ENCODE measurements at regions not wholly inside any gene's neighbourhood (a gene's known extent, or its start where the extent isn't known, plus 50 kb on each side); places are given as distances from the start of the nearest gene placed in this dataset.

- no peak overlapping the region for H3K27ac ChIP-seq (ENCODE audit: low read depth in 1 of 2, low read length in 2 of 2)
- ATAC-seq (ENCODE audit: low FRiP score) (no peak), DNase-seq (no peak)
- H3K4me1 ChIP-seq (ENCODE audit: control insufficient read depth in 1 of 2, insufficient read depth in 2 of 2, low read length in 2 of 2) = no peaks in the 10 kb centered on the region
- no peak overlapping the region for H3K4me3 ChIP-seq (ENCODE audit: low read length in 2 of 2)
- H3K27me3 ChIP-seq (ENCODE audit: control insufficient read depth in 1 of 2, insufficient read depth in 2 of 2, low read length in 1 of 2) = no peaks in the 10 kb centered on the region
- H3K36me3 ChIP-seq (ENCODE audit: control insufficient read depth in 1 of 2, insufficient read depth in 2 of 2, low read length in 1 of 2) = no peaks in the 10 kb centered on the region
- intact Hi-C loops (cut with DNase I) = no loop called here
- no peaks in the 10 kb centered on the region for H3K9me3 ChIP-seq (ENCODE audit: control insufficient read depth, low read length)
Measured at GRCh38 chr17:51455211-51455610, 194.9 kb downstream of the UTP18 start.

GRCh38 chr17:51455931-51456330, 195.6 kb downstream of the UTP18 start:
- WGBS, 2 donors = 63 to 66% methylated on average over 4 of the region's 4 CpGs
- H3K4me1 ChIP-seq (ENCODE audit: control insufficient read depth in 1 of 2, insufficient read depth in 2 of 2, low read length in 2 of 2) = no peaks in the 10 kb centered on the region
- DNase-seq (no peak), ATAC-seq (ENCODE audit: low FRiP score) (no peak)
- H3K4me3 ChIP-seq (ENCODE audit: low read length in 2 of 2) = no peak overlapping the region
- intact Hi-C loops (cut with DNase I) = no loop called here
- H3K27ac ChIP-seq (ENCODE audit: low read depth in 1 of 2, low read length in 2 of 2) = no peak overlapping the region
- no peaks in the 10 kb centered on the region for H3K27me3 ChIP-seq (ENCODE audit: control insufficient read depth in 1 of 2, insufficient read depth in 2 of 2, low read length in 1 of 2)
- no peaks in the 10 kb centered on the region for H3K9me3 ChIP-seq (ENCODE audit: control insufficient read depth, low read length)
- H3K36me3 ChIP-seq (ENCODE audit: control insufficient read depth in 1 of 2, insufficient read depth in 2 of 2, low read length in 1 of 2) = no peaks in the 10 kb centered on the region

- Histone ChIP-seq H3K4me1 (ENCODE audit: control insufficient read depth in 1 of 2, insufficient read depth in 2 of 2, low read length in 2 of 2) (no peaks in the 10 kb centered on the region), H3K4me3 (ENCODE audit: low read length in 2 of 2) (no peak overlapping the region), H3K27ac (ENCODE audit: low read depth in 1 of 2, low read length in 2 of 2) (no peak overlapping the region), H3K9me3 (ENCODE audit: control insufficient read depth, low read length) (no peaks in the 10 kb centered on the region), H3K27me3 (ENCODE audit: control insufficient read depth in 1 of 2, insufficient read depth in 2 of 2, low read length in 1 of 2) (no peaks in the 10 kb centered on the region), H3K36me3 (ENCODE audit: control insufficient read depth in 1 of 2, insufficient read depth in 2 of 2, low read length in 1 of 2) (no peaks in the 10 kb centered on the region)
- WGBS, 2 donors = 18 to 22% methylated on average over 1 of the region's 1 CpG
- DNase-seq (no peak), ATAC-seq (ENCODE audit: low FRiP score) (no peak)
- intact Hi-C loops (cut with DNase I) = no loop called here
Measured at GRCh38 chr17:51456942-51457341, 196.6 kb downstream of the UTP18 start.

GRCh38 chr17:51461578-51462004, 201.2 kb downstream of the UTP18 start:
- intact Hi-C loops (cut with DNase I) = no loop called here
- Histone ChIP-seq H3K9me3 (ENCODE audit: control insufficient read depth, low read length) (peaks cover 3% of the 10 kb centered on the region), H3K4me3 (ENCODE audit: low read length in 2 of 2) (no peak overlapping the region), H3K27ac (ENCODE audit: low read depth in 1 of 2, low read length in 2 of 2) (no peak overlapping the region), H3K36me3 (ENCODE audit: control insufficient read depth in 1 of 2, insufficient read depth in 2 of 2, low read length in 1 of 2) (no peaks in the 10 kb centered on the region), H3K27me3 (ENCODE audit: control insufficient read depth in 1 of 2, insufficient read depth in 2 of 2, low read length in 1 of 2) (no peaks in the 10 kb centered on the region), H3K4me1 (ENCODE audit: control insufficient read depth in 1 of 2, insufficient read depth in 2 of 2, low read length in 2 of 2) (no peaks in the 10 kb centered on the region)
- DNase-seq (peak in 1 of 2 donors; percentile 67), ATAC-seq (ENCODE audit: low FRiP score) (no peak)
- 58 to 64% methylated on average over 11 of the region's 11 CpGs for WGBS, 2 donors

- DNase-seq = no peak
- 75 to 76% methylated on average over 8 of the region's 8 CpGs for WGBS, 2 donors
Measured at GRCh38 chr17:51463353-51463752, 203.0 kb downstream of the UTP18 start.

GRCh38 chr17:51467336-51467735, 207.0 kb downstream of the UTP18 start:
- 54 to 61% methylated on average over 1 of the region's 1 CpG for WGBS, 2 donors
- Histone ChIP-seq H3K4me3 (ENCODE audit: low read length in 2 of 2) (no peak overlapping the region), H3K4me1 (ENCODE audit: control insufficient read depth in 1 of 2, insufficient read depth in 2 of 2, low read length in 2 of 2) (no peaks in the 10 kb centered on the region), H3K36me3 (ENCODE audit: control insufficient read depth in 1 of 2, insufficient read depth in 2 of 2, low read length in 1 of 2) (no peaks in the 10 kb centered on the region), H3K27me3 (ENCODE audit: control insufficient read depth in 1 of 2, insufficient read depth in 2 of 2, low read length in 1 of 2) (no peaks in the 10 kb centered on the region), H3K9me3 (ENCODE audit: control insufficient read depth, low read length) (peaks cover 3% of the 10 kb centered on the region), H3K27ac (ENCODE audit: low read depth in 1 of 2, low read length in 2 of 2) (no peak overlapping the region)
- ATAC-seq (ENCODE audit: low FRiP score) = no peak
- DNase-seq = no peak
- intact Hi-C loops (cut with DNase I) = no loop called here

More at GRCh38 chr17:51463353-51463752, 203.0 kb downstream of the UTP18 start:
- intact Hi-C loops (cut with DNase I) = no loop called here
- no peaks in the 10 kb centered on the region for H3K36me3 ChIP-seq (ENCODE audit: control insufficient read depth in 1 of 2, insufficient read depth in 2 of 2, low read length in 1 of 2)
- no peaks in the 10 kb centered on the region for H3K4me1 ChIP-seq (ENCODE audit: control insufficient read depth in 1 of 2, insufficient read depth in 2 of 2, low read length in 2 of 2)
- no peak overlapping the region for H3K27ac ChIP-seq (ENCODE audit: low read depth in 1 of 2, low read length in 2 of 2)
- no peak overlapping the region for H3K4me3 ChIP-seq (ENCODE audit: low read length in 2 of 2)
- no peak for ATAC-seq (ENCODE audit: low FRiP score)
- no peaks in the 10 kb centered on the region for H3K27me3 ChIP-seq (ENCODE audit: control insufficient read depth in 1 of 2, insufficient read depth in 2 of 2, low read length in 1 of 2)
- H3K9me3 ChIP-seq (ENCODE audit: control insufficient read depth, low read length) = peaks cover 3% of the 10 kb centered on the region

GRCh38 chr17:51472670-51473205, 212.4 kb downstream of the UTP18 start:
- Histone ChIP-seq H3K36me3 (ENCODE audit: control insufficient read depth in 1 of 2, insufficient read depth in 2 of 2, low read length in 1 of 2) (no peaks in the 10 kb centered on the region), H3K4me1 (ENCODE audit: control insufficient read depth in 1 of 2, insufficient read depth in 2 of 2, low read length in 2 of 2) (no peaks in the 10 kb centered on the region), H3K9me3 (ENCODE audit: control insufficient read depth, low read length) (no peaks in the 10 kb centered on the region), H3K27me3 (ENCODE audit: control insufficient read depth in 1 of 2, insufficient read depth in 2 of 2, low read length in 1 of 2) (peaks cover 0 to 1% of the 10 kb centered on the region in 2 donors), H3K4me3 (ENCODE audit: low read length in 2 of 2) (no peak overlapping the region), H3K27ac (ENCODE audit: low read depth in 1 of 2, low read length in 2 of 2) (no peak overlapping the region)
- DNase-seq (no peak), ATAC-seq (ENCODE audit: low FRiP score) (no peak)
- intact Hi-C loops (cut with DNase I) = no loop called here
- whole genome bisulfite sequencing, 2 donors = 69 to 70% methylated on average over 2 of the region's 2 CpGs

GRCh38 chr17:51474764-51475163, 214.4 kb downstream of the UTP18 start:
- Histone ChIP-seq H3K36me3 (ENCODE audit: control insufficient read depth in 1 of 2, insufficient read depth in 2 of 2, low read length in 1 of 2) (no peaks in the 10 kb centered on the region), H3K4me3 (ENCODE audit: low read length in 2 of 2) (no peak overlapping the region), H3K27me3 (ENCODE audit: control insufficient read depth in 1 of 2, insufficient read depth in 2 of 2, low read length in 1 of 2) (peaks cover 0 to 1% of the 10 kb centered on the region in 2 donors), H3K9me3 (ENCODE audit: control insufficient read depth, low read length) (no peaks in the 10 kb centered on the region), H3K27ac (ENCODE audit: low read depth in 1 of 2, low read length in 2 of 2) (no peak overlapping the region), H3K4me1 (ENCODE audit: control insufficient read depth in 1 of 2, insufficient read depth in 2 of 2, low read length in 2 of 2) (no peaks in the 10 kb centered on the region)
- intact Hi-C loops (cut with DNase I) = no loop called here
- WGBS, 2 donors = 57% methylated on average over 4 of the region's 4 CpGs
- ATAC-seq (ENCODE audit: low FRiP score) (no peak), DNase-seq (no peak)

GRCh38 chr17:51475730-51476129, 215.4 kb downstream of the UTP18 start:
- WGBS, 2 donors = 13 to 23% methylated on average over 5 of the region's 5 CpGs
- Histone ChIP-seq H3K36me3 (ENCODE audit: control insufficient read depth in 1 of 2, insufficient read depth in 2 of 2, low read length in 1 of 2) (no peaks in the 10 kb centered on the region), H3K4me3 (ENCODE audit: low read length in 2 of 2) (no peak overlapping the region), H3K4me1 (ENCODE audit: control insufficient read depth in 1 of 2, insufficient read depth in 2 of 2, low read length in 2 of 2) (no peaks in the 10 kb centered on the region), H3K27me3 (ENCODE audit: control insufficient read depth in 1 of 2, insufficient read depth in 2 of 2, low read length in 1 of 2) (peaks cover 0 to 1% of the 10 kb centered on the region in 2 donors), H3K27ac (ENCODE audit: low read depth in 1 of 2, low read length in 2 of 2) (no peak overlapping the region), H3K9me3 (ENCODE audit: control insufficient read depth, low read length) (no peaks in the 10 kb centered on the region)
- ATAC-seq (ENCODE audit: low FRiP score) (no peak), DNase-seq (no peak)
- intact Hi-C loops (cut with DNase I) = no loop called here

Data from aorta (tissue), 5 donors.